Heart right ventricle (tissue), 16 donors: ENCODE measurements at regions not wholly inside any gene's neighbourhood (a gene's known extent, or its start where the extent isn't known, plus 50 kb on each side); places are given as distances from the start of the nearest gene placed in this dataset.

ENCODE experiments used
- ATAC-seq, 8 donors: fragments of 200-7000 bp; cut with Tn5 transposase; one replicate each; pipeline ENCODE4 v1.9.1; 2020; ENCODE audit warnings: mild to moderate bottlenecking in 8 of 8, moderate library complexity in 8 of 8, moderate number of reproducible peaks in 1 of 8
- DNase-seq, 2 donors: peaks; one replicate each; pipeline ENCODE4 v3.0.0-alpha.2; 2020
- H3K27ac ChIP-seq, 10 donors: fragments of 200-600 bp; sonication (generic) in 2 of 10; one replicate each; pipeline versions ENCODE4 v1.5.0 to v1.8.0; 2020 to 2022; ENCODE audit warnings: mild to moderate bottlenecking in 3 of 10
- H3K27me3 ChIP-seq, 7 donors: fragments of 200-600 bp; one replicate each; pipeline ENCODE4 v1.8.0; 2021 to 2022; ENCODE audit warnings: mild to moderate bottlenecking in 2 of 7
- H3K36me3 ChIP-seq, 9 donors: fragments of 200-600 bp; sonication (generic) in 1 of 9; one replicate each; pipeline versions ENCODE4 v1.5.0 to v1.8.0; 2020 to 2022; ENCODE audit warnings: mild to moderate bottlenecking in 2 of 9
- H3K4me1 ChIP-seq, 9 donors: fragments of 200-600 bp; sonication (generic) in 1 of 9; one replicate each; pipeline versions ENCODE4 v1.5.0 to v1.8.0; 2020 to 2022; ENCODE audit warnings: mild to moderate bottlenecking in 4 of 9
- H3K4me3 ChIP-seq, 10 donors: fragments of 200-600 bp; sonication (generic) in 2 of 10; one replicate each; pipeline versions ENCODE4 v1.5.0 to v1.8.0; 2020 to 2022; ENCODE audit warnings: mild to moderate bottlenecking in 7 of 10, moderate library complexity in 2 of 10
- H3K9me3 ChIP-seq, 11 donors: fragments of 200-600 bp in 10 of 11; sonication (generic) in 2 of 11; one replicate each; pipeline versions ENCODE4 v1.5.0 to v1.8.0; 2013 to 2022; ENCODE audit warnings: mild to moderate bottlenecking in 2 of 11, control low read depth in 1 of 11, moderate library complexity in 1 of 11
- CTCF ChIP-seq, 9 donors: fragments of 200-600 bp; sonication (generic) in 2 of 9; IDR thresholded peaks; one replicate each; pipeline versions ENCODE4 v1.5.0 to v1.8.0; 2021 to 2022; ENCODE audit warnings: antibody characterized with exemption in 9 of 9, mild to moderate bottlenecking in 5 of 9, moderate library complexity in 1 of 9
- WGBS, 2 donors: extraction: QIAGEN DNeasy Blood & Tissue Kit; methylation state at CpG; one replicate each; pipeline ENCODE4 v1.1.7; 2013; ENCODE audit warnings: inconsistent platforms in 1 of 2; 5-methylcytosine and 5-hydroxymethylcytosine counted together
- intact Hi-C, 10 donors: fragments of 100-400 bp; cut with DNase I; formaldehyde crosslinking; loops; one replicate each; pipeline versions ENCODE4 v1.11.1 to v1.14.2; 2022
- donor health status: Arrhythmogenic right ventricular cardiomyopathy.
- donor health status: ischemic (EF 13 %, LVEDD 7.1; RV severe dilation, severe dysfunction).
- donor health status: healthy with polysubstance abuse.
- donor health status: DM: no; HTN: yes; CAD: no.
- donor health status: DM: no; HTN: no; CAD: no.
- donor health status: ischemic (EF 25% LVEDD 6.9; RV normal size, moderate dysfunction).
- donor health status: ischemic (EF 25% LVEDD 5.7; RV mildly dilated, moderate dysfunction).
- donor health status: healthy.
- donor health status: DM: yes; HTN: yes; CAD: no.
- donor health status: Ischemic cardiomyopathy.
- donor health status: ischemic (EF 35%, LVEDD 5.7; RV mildly dilated, moderate dysfunction).
- donor health status: nonischemic (EF 11% LVEDD 7.7; RV severe dilation, severe dysfunction).
- donor health status: DM: yes; HTN: yes; CAD: no.
- donor health status: PGD.
- donor health status: ischemic (EF 29% LVEDD 5.4; RV normal size, mild dysfunction).
- donor health status: nonischemic (EF 23%, LVEDD 6.1; RV moderate dilation, normal function).

- Histone ChIP-seq H3K27ac (no peak overlapping the region), H3K4me3 (no peak overlapping the region), H3K9me3 (peaks cover 0 to 16% (median 0%) of the 10 kb centered on the region in 11 donors), H3K27me3 (peaks cover 0 to 3% (median 0%) of the 10 kb centered on the region in 7 donors), H3K36me3 (no peaks in the 10 kb centered on the region), H3K4me1 (peaks cover 0 to 11% (median 0%) of the 10 kb centered on the region in 9 donors)
- intact Hi-C loops = no loop called here
- TF ChIP-seq CTCF (IDR thresholded peaks at IDR 0.05) = no peak
- 79 to 81% methylated on average over 8 of the region's 8 CpGs for WGBS, 2 donors
- DNase-seq = no peak
- peak in 1 of 8 donors; percentile 23 for ATAC-seq
Observed at GRCh38 chr10:62461120-62461519, 87.0 kb downstream of the ZNF365 start.

DNA sequence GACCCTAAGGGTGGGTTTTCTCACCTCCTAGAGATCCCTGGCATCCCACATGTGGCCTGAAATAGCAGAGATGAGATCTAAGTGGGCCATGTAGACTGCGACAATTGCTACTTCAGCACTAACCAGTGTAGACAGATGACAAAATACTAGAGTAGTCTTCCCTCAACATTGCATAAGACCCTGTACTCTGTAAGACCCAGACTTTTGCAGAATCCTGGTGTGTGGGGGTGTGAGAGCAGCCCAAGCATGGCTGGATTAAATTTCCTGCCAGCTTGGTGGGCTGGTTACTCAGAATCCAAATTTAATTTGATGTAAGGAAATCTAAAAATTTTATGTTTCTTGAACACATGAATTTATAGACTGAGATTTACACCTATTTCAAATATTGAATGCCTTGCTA, 88.3 kb downstream of the ZNF365 start:
- Histone ChIP-seq H3K27me3 (peaks cover 0 to 7% (median 0%) of the 10 kb centered on the region in 7 donors), H3K9me3 (peaks cover 0 to 18% (median 0%) of the 10 kb centered on the region in 11 donors), H3K4me3 (no peak overlapping the region), H3K36me3 (no peaks in the 10 kb centered on the region), H3K4me1 (no peaks in the 10 kb centered on the region), H3K27ac (no peak overlapping the region)
- DNase-seq = no peak
- 89 to 92% methylated on average over 1 of the region's 1 CpG for WGBS, 2 donors
- intact Hi-C loops = no loop called here
- no peak for ATAC-seq
- TF ChIP-seq CTCF (IDR thresholded peaks at IDR 0.05) = no peak

DNA sequence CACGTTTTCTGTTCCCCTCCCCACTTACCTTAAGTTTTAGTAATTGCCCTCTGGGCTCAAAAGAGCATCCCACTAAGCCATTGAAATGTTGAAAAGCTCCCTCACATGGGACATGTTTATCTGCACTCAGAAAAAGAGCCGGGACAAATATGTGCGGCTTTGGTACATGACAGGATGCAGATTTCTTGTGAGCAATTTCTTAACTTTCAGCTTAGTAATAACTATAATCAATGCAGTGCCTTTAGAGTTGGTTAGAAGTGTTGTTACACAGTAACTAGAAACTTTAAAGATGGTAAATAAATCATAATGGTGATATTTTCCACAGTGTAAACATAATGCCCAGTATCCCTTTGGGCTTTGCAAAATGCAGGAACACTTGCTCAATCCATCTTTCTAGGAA, 89.2 kb downstream of the ZNF365 start:
- WGBS, 2 donors = 53 to 63% methylated on average over 3 of the region's 3 CpGs
- ATAC-seq = no peak

GRCh38 chr10:62464308-62464707, 90.1 kb downstream of the ZNF365 start:
- no peak overlapping the region for H3K27ac ChIP-seq
- 81 to 82% methylated on average over 2 of the region's 2 CpGs for WGBS, 2 donors
- no peak for TF ChIP-seq CTCF (IDR thresholded peaks at IDR 0.05)

More for the DNA sequence above, 89.2 kb downstream of the ZNF365 start:
- Histone ChIP-seq H3K36me3 (no peaks in the 10 kb centered on the region), H3K4me3 (no peak overlapping the region), H3K4me1 (no peaks in the 10 kb centered on the region), H3K9me3 (peaks cover 0 to 18% (median 0%) of the 10 kb centered on the region in 11 donors), H3K27ac (no peak overlapping the region), H3K27me3 (peaks cover 0 to 7% (median 0%) of the 10 kb centered on the region in 7 donors)
- intact Hi-C loops = no loop called here
- no peak for TF ChIP-seq CTCF (IDR thresholded peaks at IDR 0.05)
- no peak for DNase-seq

More at GRCh38 chr10:62464308-62464707, 90.1 kb downstream of the ZNF365 start:
- peaks cover 0 to 7% (median 0%) of the 10 kb centered on the region in 7 donors for H3K27me3 ChIP-seq
- H3K4me1 ChIP-seq = no peaks in the 10 kb centered on the region
- H3K4me3 ChIP-seq = no peak overlapping the region
- H3K36me3 ChIP-seq = no peaks in the 10 kb centered on the region
- peaks cover 0 to 18% (median 0%) of the 10 kb centered on the region in 11 donors for H3K9me3 ChIP-seq
- intact Hi-C loops = no loop called here
- DNase-seq = no peak
- no peak for ATAC-seq
